GM21723 (cell line): ENCODE measurements at regions not wholly inside any gene's neighbourhood (a gene's known extent, or its start where the extent isn't known, plus 50 kb on each side); places are given as distances from the start of the nearest gene placed in this dataset.
A peak's percentile ranks its signal among the peaks of the same experiment; 100 is the strongest.

Source experiments
- ATAC-seq: cut with Tn5 transposase; IDR thresholded peaks from one replicate; pipeline ENCODE4 v1.9.1; 2021; ENCODE audit warnings: mild to moderate bottlenecking, moderate library complexity; ENCODE audit not compliant: unreplicated experiment

- ATAC-seq = no peak
Measured at GRCh38 chr3:117955196-117955595, 1079.5 kb downstream of the IGSF11 start.

- ATAC-seq = no peak
Measured at GRCh38 chr3:117958027-117958426, 1076.6 kb downstream of the IGSF11 start.

- no peak for ATAC-seq
Measured at GRCh38 chr3:117962750-117963149, 1071.9 kb downstream of the IGSF11 start.

- ATAC-seq = no peak
Measured at GRCh38 chr3:117963858-117964257, 1070.8 kb downstream of the IGSF11 start.

GRCh38 chr3:117964814-117965213 is 1069.8 kb downstream of the IGSF11 start:
- no peak for ATAC-seq

- ATAC-seq = no peak
Measured at GRCh38 chr3:117977504-117978228, 1057.0 kb downstream of the IGSF11 start.

- no peak for ATAC-seq
Measured at GRCh38 chr3:117979466-117979865, 1055.2 kb downstream of the IGSF11 start.

- ATAC-seq = no peak
Measured at GRCh38 chr3:117987256-117987655, 1047.4 kb downstream of the IGSF11 start.

GRCh38 chr3:117989982-117990381 is 1044.7 kb downstream of the IGSF11 start:
- ATAC-seq = no peak

- ATAC-seq = no peak
Measured at GRCh38 chr3:117990627-117991026, 1044.0 kb downstream of the IGSF11 start.

GRCh38 chr3:117995842-117996437 is 1038.7 kb downstream of the IGSF11 start:
- ATAC-seq = no peak

- peak; percentile 98 for ATAC-seq
Measured at GRCh38 chr3:117997201-117998049, 1037.2 kb downstream of the IGSF11 start.

GRCh38 chr3:117998071-117998470 is 1036.6 kb downstream of the IGSF11 start:
- ATAC-seq = no peak

- ATAC-seq = no peak
Measured at GRCh38 chr3:118000219-118000618, 1034.4 kb downstream of the IGSF11 start.

- no peak for ATAC-seq
Measured at GRCh38 chr3:118001380-118001779, 1033.3 kb downstream of the IGSF11 start.

GRCh38 chr3:118011910-118012309 is 1022.7 kb downstream of the IGSF11 start:
- no peak for ATAC-seq

- ATAC-seq = no peak
Measured at GRCh38 chr3:118029049-118029448, 1005.6 kb downstream of the IGSF11 start.

- ATAC-seq = no peak
Measured at GRCh38 chr3:118036215-118036614, 998.4 kb downstream of the IGSF11 start.

GRCh38 chr3:118055381-118055780 is 979.3 kb downstream of the IGSF11 start:
- no peak for ATAC-seq

GRCh38 chr3:118057086-118057485 is 977.6 kb downstream of the IGSF11 start:
- no peak for ATAC-seq

GRCh38 chr3:118059096-118059495 is 975.5 kb downstream of the IGSF11 start:
- no peak for ATAC-seq

- ATAC-seq = no peak
Measured at GRCh38 chr3:118067439-118067838, 967.2 kb downstream of the IGSF11 start.
